ENCODE measurements at regions not wholly inside any gene's neighbourhood (a gene's known extent, or its start where the extent isn't known, plus 50 kb on each side); places are given as distances from the start of the nearest gene placed in this dataset.
"Not testable (repeated sequence)": the region's sequence is repeated elsewhere in the genome, so short reads cannot be mapped to it uniquely, and the experiment has no call there.

DNA sequence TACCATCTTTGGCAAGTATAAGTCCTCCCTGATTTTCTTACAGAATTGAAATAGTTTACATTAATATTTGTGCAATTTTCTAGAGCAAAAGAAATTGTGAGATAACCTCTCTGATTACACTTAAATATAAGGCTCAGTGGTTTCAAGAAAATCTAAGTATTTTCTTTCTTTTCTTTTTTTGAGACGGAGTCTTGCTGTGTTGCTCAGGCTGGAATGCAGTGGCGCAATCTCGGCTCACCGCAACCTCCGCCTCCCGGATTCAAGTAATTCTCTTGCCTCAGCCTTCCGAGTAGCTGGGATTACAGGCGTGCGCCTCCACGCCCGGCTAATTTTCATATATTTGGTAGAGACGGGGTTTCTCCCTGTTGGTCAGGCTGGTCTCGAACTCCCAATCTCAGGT, 813.9 kb upstream of the SLC10A2 start:
- TF ChIP-seq, protein P1, sequence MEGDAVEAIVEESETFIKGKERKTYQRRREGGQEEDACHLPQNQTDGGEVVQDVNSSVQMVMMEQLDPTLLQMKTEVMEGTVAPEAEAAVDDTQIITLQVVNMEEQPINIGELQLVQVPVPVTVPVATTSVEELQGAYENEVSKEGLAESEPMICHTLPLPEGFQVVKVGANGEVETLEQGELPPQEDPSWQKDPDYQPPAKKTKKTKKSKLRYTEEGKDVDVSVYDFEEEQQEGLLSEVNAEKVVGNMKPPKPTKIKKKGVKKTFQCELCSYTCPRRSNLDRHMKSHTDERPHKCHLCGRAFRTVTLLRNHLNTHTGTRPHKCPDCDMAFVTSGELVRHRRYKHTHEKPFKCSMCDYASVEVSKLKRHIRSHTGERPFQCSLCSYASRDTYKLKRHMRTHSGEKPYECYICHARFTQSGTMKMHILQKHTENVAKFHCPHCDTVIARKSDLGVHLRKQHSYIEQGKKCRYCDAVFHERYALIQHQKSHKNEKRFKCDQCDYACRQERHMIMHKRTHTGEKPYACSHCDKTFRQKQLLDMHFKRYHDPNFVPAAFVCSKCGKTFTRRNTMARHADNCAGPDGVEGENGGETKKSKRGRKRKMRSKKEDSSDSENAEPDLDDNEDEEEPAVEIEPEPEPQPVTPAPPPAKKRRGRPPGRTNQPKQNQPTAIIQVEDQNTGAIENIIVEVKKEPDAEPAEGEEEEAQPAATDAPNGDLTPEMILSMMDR (IDR thresholded peaks at IDR 0.05; ENCODE audit: poor library complexity): not testable (repeated sequence)
- TF ChIP-seq EZH2 (IDR thresholded peaks at IDR 0.05; ENCODE audit: borderline replicate concordance): not testable (repeated sequence)

Measured in hepatocyte (in vitro differentiated cells).